GM18508 (cell line): ENCODE measurements at regions not wholly inside any gene's neighbourhood (a gene's known extent, or its start where the extent isn't known, plus 50 kb on each side); places are given as distances from the start of the nearest gene placed in this dataset.
"Not testable (repeated sequence)": the region's sequence is repeated elsewhere in the genome, so short reads cannot be mapped to it uniquely, and the experiment has no call there.

ENCODE experiments used
- ATAC-seq: cut with Tn5 transposase; IDR thresholded peaks from one replicate; pipeline ENCODE4 v1.9.1; 2021; ENCODE audit warnings: moderate number of reproducible peaks; ENCODE audit not compliant: insufficient read depth, unreplicated experiment

- ATAC-seq, result no peak
Measured at GRCh38 chr14:106803379-106803778, 1277.0 kb downstream of the TMEM121 start.

- ATAC-seq, result no peak
Measured at GRCh38 chr14:106807493-106807892, 1281.1 kb downstream of the TMEM121 start.

GRCh38 chr14:106808458-106808857, 1282.1 kb downstream of the TMEM121 start:
- ATAC-seq, result no peak

GRCh38 chr14:106808907-106809306, 1282.5 kb downstream of the TMEM121 start:
- no peak for ATAC-seq

- no peak for ATAC-seq
Measured at GRCh38 chr14:106809615-106810014, 1283.2 kb downstream of the TMEM121 start.

DNA sequence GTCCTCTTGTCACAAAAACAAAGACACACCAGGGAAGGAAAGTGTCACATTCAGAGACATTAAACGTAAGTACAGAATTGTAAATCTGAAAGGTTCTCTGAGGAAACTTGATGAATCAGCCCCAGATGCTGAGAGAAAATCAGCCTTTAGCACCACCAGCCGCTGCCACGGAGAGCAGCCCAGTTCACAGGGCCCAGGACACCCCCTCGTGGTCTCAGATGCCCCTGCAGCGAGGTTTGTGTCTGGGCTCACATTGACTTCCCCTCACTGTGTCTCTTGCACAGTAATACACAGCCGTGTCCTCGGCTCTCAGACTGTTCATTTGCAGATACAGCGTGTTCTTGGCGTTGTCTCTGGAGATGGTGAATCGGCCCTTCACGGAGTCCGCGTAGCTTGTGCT, 1283.8 kb downstream of the TMEM121 start:
- not testable (repeated sequence) for ATAC-seq

DNA sequence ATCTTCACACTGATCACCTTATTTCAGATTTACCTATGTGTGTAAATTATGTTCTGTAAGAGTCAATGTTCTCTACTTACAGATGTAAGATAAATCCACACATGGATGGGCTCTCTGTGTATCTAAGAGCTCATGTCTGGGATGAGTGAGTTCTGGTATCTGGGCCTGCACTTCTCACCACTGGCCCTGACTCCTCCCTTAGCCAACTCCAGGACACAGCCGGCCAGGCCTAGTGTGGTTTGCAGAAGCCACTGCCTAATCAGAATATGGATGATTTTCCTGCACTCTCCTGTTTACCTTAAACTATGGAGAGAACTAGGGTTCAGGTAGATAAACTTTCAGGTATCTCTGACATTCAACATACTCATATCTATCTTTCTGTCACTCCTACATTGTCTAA, 1284.8 kb downstream of the TMEM121 start:
- ATAC-seq, result no peak

DNA sequence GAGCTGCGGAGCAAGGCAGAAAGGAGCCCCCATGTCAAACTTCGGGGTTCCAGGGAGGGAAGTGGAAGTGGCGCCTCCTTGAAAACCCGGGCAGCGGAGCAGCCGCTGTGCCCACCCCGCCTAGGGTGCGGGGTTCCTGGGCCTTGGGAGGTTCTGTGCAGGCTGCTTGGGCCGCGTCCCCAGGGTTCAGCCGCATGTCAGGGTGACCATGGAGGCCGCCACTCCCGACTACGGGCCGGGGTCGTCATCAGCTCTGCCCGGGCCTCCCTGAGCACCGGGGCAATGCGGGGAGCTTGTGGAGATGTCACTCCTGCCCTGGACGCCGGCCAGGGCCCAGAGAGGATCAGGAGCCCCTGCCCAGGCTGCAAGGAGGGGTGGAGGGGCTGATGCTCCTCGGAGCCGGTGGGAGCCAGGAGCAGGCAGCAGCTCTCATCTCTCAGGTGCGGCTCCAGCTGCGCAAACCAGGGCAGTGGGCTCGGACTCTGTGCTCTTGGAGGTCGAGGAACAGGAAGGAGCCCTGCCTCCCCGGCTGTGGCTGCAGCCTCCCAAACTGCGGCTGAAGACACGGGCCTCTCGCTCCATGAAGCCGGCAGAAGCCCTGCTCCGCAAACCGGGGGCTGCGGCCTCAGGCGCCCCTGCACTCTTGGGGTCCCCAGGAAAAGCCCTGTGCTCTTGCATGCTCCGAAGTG, 1286.5 kb downstream of the TMEM121 start:
- ATAC-seq, result no peak

DNA sequence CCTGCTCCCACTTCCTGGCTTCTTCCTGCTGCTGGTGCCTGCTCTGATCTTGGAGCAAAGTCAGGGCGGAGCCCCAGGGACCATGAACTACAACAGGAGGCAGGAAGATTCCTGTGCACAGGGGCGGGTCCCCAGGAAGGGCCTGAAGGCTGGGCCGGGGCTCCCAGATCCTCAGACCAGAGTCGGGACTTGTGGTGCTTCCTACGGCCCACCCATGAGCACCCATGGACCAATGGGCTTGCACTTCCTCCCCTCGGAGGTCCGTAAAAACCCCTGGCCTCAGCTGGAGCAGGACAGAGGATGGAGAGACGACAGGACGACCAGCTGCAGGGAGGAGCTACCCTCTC, 1287.1 kb downstream of the TMEM121 start:
- no peak for ATAC-seq

DNA sequence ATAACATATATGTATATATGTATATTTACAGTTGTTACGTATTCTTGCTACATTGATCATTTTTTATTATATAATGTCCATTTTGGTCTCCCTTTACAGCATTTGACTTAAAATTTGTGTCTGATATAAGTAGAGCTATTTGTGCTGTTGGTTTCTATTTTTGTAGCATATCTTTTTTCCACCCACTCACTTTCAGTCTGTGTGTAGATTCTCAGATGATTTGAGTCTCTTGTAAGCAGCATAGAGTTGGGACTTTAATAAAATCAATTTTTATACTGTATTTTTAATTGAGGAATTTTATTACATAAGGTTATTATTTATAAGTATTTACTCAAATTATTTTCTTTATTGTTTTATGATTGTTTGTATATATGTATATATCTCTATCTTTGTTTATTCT, 1293.7 kb downstream of the TMEM121 start:
- no peak for ATAC-seq

DNA sequence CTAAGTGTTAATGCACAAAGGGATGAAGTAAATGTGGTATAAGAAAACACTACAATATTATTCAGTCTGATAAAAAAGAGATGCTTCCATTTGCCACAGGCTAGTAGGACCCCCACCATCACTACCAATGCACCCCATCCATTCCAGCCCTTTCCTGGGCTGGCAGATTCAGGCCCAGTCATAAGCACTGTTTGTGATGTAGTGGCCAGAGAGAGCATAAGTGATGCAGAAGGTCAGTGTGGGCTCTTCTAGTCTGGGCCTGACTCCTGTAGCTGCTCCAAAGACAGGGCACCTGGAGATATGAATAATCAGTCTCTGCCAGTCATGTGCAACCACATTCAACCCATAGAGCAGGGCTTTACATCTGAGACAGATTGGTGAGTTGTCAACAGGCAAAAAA, 1294.7 kb downstream of the TMEM121 start:
- no peak for ATAC-seq

- ATAC-seq, result no peak
Measured at GRCh38 chr14:106822905-106823304, 1296.5 kb downstream of the TMEM121 start.

- ATAC-seq, result no peak
Measured at GRCh38 chr14:106823552-106823951, 1297.2 kb downstream of the TMEM121 start.

GRCh38 chr14:106826833-106827369, 1300.5 kb downstream of the TMEM121 start:
- no peak for ATAC-seq

DNA sequence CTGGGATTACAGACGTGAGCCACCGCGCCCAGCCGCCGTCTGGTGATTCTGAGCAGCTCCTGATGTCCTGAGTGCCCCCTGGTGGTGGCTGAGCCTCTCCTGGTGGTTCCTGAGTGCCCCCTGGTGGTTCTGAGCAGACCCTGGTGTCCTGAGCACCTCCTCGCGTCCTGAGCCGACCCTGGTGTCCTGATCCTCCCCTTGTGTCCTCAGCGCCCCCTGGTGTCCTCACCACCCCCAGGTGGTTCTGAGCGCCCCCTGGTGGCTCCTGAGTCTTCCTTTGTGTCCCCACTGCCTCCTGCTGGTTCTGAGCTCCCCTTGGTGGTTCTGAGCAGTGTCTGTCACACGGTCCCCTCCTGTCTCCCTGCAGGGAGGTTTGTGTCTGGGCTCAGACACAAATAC, 1304.9 kb downstream of the TMEM121 start:
- ATAC-seq, result no peak

GRCh38 chr14:106837870-106838269, 1311.5 kb downstream of the TMEM121 start:
- ATAC-seq, result no peak

DNA sequence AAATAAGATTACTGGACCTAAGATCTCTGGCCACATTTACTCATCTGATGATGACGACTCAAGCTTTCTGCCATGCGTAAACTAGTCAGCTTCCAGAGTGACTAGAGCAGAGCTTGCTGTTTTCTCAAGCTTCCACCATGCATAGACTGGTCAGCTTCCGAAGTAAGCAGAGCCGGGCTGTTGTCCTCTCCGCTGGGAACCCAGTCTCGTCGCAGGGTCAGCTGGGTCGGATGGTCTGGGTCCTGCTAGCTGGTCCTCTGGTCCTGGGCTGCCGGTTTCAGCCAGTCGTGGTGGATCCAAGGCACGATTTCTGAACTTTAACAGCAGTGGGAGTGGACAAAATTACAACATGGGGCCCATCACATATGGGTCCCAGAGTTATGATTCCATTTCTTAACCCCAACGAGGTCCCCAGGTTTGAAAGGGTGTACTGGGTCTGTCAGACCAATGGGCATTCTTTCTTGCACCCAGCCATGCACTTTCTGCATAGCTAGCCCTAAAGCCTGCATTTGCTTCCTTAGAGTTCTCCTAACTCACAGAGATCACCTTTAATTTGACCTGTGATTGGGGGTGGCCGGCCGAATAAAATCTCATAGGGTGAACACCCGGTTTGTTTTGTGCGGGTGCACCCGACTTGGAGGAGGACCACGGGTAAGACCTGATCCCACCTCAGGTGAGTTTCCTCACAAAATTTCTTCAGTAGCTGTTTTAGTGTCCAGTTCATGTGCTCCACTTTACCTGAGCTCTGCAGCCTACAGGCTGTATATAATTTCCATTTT, 1312.8 kb downstream of the TMEM121 start:
- no peak for ATAC-seq

DNA sequence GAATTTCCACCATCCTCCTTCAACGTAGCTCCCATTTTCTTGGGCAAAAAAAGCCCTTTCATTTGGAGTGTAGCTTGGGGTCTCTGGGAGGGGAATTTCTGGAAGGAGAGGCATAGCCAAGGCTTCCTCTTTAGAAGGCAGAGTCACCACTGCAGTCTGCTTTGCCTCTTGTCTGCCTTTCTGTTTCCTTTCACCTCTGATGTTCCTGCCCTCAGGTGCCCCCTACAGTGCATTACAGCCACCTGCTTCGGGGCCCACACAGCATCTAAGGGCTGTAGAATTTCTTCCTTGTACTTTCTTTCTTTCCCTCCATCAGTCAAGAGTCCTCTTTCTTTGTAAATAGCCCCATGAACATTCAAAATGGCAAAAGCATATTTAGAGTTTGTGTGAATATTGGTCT, 1313.9 kb downstream of the TMEM121 start:
- ATAC-seq, result no peak

DNA sequence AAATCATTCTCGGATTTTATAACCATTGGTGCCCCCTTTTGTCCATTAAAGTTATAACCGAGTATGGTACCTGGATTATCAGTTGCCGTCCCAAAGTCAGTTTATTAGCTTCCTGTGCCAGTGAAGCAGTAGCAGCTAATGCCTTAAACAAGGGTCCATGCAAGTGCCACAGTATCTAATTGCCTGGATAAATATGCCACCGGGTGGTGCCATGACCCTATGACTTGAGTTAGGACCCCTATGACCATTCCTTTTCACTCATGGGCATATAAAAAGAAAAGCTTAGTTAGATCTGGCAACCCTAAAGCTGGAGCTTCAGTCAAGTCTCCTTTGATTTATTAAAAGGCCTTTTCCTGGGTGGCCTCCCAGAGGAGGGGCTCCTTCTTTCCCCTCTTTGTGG, 1314.6 kb downstream of the TMEM121 start:
- ATAC-seq, result no peak

DNA sequence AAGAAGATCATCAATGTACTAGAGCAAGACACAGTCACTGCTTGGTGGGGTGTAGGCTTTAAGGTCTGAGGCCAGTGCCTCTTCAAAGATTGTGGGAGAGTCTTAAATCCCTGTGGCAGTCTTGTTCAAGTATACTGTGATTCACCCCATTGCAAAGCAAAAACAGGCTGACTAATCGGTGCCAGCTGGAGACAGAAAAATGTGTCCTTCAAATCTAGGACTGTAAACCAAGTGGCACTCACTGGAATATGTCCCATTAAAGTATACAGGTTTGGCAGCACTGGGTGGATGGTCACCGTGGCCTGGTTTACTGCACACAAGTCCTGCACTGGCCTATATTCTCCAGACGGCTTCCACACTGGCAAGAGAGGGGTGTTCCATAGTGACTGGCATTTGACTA, 1315.3 kb downstream of the TMEM121 start:
- no peak for ATAC-seq

GRCh38 chr14:106842687-106843086, 1316.3 kb downstream of the TMEM121 start:
- no peak for ATAC-seq

DNA sequence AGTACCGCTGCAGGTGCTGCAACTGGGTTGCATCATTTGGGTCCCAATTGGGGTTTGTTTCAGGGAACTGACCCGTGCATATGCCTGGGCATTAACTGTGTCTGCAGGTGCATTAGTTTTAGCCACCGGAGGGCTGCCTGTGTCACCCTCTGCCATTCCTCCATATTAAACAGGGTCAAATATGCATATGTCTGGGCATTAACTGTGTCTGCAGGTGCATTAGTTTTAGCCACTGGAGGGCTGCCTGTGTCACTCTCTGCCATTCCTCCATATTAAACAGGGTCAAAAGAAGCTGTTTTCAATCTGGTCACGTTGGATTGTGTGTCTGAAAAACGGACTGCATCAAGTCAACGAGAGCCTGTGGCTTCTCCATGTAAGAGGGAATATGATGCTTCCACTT, 1317.0 kb downstream of the TMEM121 start:
- ATAC-seq, result no peak
